B cell (primary cell): ENCODE measurements at regions not wholly inside any gene's neighbourhood (a gene's known extent, or its start where the extent isn't known, plus 50 kb on each side); places are given as distances from the start of the nearest gene placed in this dataset.

Source experiments
- EZH2 ChIP-seq: IDR thresholded peaks from 2 replicates; pipeline ENCODE4 v1.6.1; 2012; ENCODE audit warnings: borderline replicate concordance, low read depth, mild to moderate bottlenecking, moderate library complexity, low read length; ENCODE audit not compliant: insufficient read depth, poor library complexity, severe bottlenecking
- TF ChIP-seq, protein P1 (sequence below): fragments of 200-600 bp; IDR thresholded peaks from one replicate; pipeline ENCODE4 v1.8.0; 2022; ENCODE audit warnings: antibody characterized with exemption, mild to moderate bottlenecking

DNA sequence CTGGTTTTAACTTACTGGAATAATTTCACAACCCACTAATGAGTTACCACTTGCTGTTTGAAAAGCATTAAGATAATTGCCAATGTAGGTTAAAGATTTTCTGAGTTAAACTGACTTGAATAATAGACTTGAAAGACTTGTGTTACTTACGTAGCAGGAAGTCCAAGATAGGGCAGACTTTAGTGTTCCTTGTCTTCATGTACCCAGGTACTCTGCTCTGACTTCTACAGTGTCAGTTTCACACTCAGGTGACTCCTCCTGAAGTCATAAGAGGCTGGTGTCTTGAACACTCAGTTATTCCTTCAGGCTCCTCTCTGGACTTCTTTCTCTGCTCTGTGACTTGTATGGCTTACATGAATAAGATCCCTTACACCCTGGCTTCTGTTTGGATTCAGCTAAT lies 76.3 kb upstream of the SGK1 start:
- TF ChIP-seq, protein P1, sequence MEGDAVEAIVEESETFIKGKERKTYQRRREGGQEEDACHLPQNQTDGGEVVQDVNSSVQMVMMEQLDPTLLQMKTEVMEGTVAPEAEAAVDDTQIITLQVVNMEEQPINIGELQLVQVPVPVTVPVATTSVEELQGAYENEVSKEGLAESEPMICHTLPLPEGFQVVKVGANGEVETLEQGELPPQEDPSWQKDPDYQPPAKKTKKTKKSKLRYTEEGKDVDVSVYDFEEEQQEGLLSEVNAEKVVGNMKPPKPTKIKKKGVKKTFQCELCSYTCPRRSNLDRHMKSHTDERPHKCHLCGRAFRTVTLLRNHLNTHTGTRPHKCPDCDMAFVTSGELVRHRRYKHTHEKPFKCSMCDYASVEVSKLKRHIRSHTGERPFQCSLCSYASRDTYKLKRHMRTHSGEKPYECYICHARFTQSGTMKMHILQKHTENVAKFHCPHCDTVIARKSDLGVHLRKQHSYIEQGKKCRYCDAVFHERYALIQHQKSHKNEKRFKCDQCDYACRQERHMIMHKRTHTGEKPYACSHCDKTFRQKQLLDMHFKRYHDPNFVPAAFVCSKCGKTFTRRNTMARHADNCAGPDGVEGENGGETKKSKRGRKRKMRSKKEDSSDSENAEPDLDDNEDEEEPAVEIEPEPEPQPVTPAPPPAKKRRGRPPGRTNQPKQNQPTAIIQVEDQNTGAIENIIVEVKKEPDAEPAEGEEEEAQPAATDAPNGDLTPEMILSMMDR, result no peak
- TF ChIP-seq EZH2, result no peak
